ENCODE measurements at regions not wholly inside any gene's neighbourhood (a gene's known extent, or its start where the extent isn't known, plus 50 kb on each side); places are given as distances from the start of the nearest gene placed in this dataset.

DNA sequence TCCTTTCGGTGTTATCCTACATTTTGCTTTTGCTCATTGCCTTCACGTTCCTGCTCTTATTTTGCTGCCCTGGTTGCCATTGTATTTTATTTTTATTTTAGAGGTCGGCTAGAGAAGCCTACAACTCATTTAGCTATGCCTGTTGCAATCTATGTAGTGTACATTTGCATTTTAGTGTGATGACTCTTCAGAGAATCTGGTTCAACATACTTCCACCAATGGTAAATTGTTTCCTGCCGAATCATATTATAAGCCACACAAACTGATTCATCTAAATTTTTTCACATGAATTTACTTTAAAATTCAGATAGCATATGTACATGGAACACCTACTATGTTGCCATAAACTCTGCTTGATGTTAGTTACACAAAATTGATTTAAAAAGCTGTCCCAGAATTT, 1596.9 kb downstream of the PLA2G4A start:
- no peak overlapping the region for H3K4me3 ChIP-seq
- H3K27ac Mint-ChIP-seq = no peak overlapping the region
- TF ChIP-seq, protein P1, sequence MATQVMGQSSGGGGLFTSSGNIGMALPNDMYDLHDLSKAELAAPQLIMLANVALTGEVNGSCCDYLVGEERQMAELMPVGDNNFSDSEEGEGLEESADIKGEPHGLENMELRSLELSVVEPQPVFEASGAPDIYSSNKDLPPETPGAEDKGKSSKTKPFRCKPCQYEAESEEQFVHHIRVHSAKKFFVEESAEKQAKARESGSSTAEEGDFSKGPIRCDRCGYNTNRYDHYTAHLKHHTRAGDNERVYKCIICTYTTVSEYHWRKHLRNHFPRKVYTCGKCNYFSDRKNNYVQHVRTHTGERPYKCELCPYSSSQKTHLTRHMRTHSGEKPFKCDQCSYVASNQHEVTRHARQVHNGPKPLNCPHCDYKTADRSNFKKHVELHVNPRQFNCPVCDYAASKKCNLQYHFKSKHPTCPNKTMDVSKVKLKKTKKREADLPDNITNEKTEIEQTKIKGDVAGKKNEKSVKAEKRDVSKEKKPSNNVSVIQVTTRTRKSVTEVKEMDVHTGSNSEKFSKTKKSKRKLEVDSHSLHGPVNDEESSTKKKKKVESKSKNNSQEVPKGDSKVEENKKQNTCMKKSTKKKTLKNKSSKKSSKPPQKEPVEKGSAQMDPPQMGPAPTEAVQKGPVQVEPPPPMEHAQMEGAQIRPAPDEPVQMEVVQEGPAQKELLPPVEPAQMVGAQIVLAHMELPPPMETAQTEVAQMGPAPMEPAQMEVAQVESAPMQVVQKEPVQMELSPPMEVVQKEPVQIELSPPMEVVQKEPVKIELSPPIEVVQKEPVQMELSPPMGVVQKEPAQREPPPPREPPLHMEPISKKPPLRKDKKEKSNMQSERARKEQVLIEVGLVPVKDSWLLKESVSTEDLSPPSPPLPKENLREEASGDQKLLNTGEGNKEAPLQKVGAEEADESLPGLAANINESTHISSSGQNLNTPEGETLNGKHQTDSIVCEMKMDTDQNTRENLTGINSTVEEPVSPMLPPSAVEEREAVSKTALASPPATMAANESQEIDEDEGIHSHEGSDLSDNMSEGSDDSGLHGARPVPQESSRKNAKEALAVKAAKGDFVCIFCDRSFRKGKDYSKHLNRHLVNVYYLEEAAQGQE (IDR thresholded peaks at IDR 0.05; ENCODE audit: unreplicated experiment) = no peak
- TF ChIP-seq, protein P2, sequence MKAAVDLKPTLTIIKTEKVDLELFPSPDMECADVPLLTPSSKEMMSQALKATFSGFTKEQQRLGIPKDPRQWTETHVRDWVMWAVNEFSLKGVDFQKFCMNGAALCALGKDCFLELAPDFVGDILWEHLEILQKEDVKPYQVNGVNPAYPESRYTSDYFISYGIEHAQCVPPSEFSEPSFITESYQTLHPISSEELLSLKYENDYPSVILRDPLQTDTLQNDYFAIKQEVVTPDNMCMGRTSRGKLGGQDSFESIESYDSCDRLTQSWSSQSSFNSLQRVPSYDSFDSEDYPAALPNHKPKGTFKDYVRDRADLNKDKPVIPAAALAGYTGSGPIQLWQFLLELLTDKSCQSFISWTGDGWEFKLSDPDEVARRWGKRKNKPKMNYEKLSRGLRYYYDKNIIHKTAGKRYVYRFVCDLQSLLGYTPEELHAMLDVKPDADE (IDR thresholded peaks at IDR 0.05) = no peak
- TF ChIP-seq POLR2AphosphoS5 (IDR thresholded peaks at IDR 0.05; ENCODE audit: low read depth) (no peak), EZH2 (IDR thresholded peaks at IDR 0.05; ENCODE audit: low read depth, unreplicated experiment) (no peak), ZNF114 (CRISPR knock-in tag; IDR thresholded peaks at IDR 0.05) (no peak), ZNF331 (CRISPR knock-in tag; IDR thresholded peaks at IDR 0.05; ENCODE audit: low read depth) (no peak), STAT1 (IDR thresholded peaks at IDR 0.05; ENCODE audit: unreplicated experiment) (no peak)
- TF ChIP-seq, protein P3, sequence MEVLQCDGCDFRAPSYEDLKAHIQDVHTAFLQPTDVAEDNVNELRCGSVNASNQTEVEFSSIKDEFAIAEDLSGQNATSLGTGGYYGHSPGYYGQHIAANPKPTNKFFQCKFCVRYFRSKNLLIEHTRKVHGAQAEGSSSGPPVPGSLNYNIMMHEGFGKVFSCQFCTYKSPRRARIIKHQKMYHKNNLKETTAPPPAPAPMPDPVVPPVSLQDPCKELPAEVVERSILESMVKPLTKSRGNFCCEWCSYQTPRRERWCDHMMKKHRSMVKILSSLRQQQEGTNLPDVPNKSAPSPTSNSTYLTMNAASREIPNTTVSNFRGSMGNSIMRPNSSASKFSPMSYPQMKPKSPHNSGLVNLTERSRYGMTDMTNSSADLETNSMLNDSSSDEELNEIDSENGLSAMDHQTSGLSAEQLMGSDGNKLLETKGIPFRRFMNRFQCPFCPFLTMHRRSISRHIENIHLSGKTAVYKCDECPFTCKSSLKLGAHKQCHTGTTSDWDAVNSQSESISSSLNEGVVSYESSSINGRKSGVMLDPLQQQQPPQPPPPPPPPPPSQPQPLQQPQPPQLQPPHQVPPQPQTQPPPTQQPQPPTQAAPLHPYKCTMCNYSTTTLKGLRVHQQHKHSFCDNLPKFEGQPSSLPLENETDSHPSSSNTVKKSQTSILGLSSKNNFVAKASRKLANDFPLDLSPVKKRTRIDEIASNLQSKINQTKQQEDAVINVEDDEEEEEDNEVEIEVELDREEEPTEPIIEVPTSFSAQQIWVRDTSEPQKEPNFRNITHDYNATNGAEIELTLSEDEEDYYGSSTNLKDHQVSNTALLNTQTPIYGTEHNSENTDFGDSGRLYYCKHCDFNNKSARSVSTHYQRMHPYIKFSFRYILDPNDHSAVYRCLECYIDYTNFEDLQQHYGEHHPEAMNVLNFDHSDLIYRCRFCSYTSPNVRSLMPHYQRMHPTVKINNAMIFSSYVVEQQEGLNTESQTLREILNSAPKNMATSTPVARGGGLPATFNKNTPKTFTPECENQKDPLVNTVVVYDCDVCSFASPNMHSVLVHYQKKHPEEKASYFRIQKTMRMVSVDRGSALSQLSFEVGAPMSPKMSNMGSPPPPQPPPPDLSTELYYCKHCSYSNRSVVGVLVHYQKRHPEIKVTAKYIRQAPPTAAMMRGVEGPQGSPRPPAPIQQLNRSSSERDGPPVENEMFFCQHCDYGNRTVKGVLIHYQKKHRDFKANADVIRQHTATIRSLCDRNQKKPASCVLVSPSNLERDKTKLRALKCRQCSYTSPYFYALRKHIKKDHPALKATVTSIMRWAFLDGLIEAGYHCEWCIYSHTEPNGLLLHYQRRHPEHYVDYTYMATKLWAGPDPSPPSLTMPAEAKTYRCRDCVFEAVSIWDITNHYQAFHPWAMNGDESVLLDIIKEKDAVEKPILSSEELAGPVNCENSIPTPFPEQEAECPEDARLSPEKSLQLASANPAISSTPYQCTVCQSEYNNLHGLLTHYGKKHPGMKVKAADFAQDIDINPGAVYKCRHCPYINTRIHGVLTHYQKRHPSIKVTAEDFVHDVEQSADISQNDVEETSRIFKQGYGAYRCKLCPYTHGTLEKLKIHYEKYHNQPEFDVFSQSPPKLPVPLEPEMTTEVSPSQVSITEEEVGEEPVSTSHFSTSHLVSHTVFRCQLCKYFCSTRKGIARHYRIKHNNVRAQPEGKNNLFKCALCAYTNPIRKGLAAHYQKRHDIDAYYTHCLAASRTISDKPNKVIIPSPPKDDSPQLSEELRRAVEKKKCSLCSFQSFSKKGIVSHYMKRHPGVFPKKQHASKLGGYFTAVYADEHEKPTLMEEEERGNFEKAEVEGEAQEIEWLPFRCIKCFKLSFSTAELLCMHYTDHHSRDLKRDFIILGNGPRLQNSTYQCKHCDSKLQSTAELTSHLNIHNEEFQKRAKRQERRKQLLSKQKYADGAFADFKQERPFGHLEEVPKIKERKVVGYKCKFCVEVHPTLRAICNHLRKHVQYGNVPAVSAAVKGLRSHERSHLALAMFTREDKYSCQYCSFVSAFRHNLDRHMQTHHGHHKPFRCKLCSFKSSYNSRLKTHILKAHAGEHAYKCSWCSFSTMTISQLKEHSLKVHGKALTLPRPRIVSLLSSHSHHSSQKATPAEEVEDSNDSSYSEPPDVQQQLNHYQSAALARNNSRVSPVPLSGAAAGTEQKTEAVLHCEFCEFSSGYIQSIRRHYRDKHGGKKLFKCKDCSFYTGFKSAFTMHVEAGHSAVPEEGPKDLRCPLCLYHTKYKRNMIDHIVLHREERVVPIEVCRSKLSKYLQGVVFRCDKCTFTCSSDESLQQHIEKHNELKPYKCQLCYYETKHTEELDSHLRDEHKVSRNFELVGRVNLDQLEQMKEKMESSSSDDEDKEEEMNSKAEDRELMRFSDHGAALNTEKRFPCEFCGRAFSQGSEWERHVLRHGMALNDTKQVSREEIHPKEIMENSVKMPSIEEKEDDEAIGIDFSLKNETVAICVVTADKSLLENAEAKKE (CRISPR knock-in tag; IDR thresholded peaks at IDR 0.05) = no peak
- no peaks in the 10 kb centered on the region for H3K4me1 ChIP-seq (ENCODE audit: insufficient read depth)
- no peaks in the 10 kb centered on the region for H3K79me2 ChIP-seq (replicated peaks; ENCODE audit: insufficient read depth)
- no peaks in the 10 kb centered on the region for H3K36me3 ChIP-seq (ENCODE audit: insufficient read depth)
- no peak overlapping the region for H3K27ac ChIP-seq (ENCODE audit: low read depth)
- H3K4me1 Mint-ChIP-seq = no peaks in the 10 kb centered on the region
- H3K36me3 Mint-ChIP-seq (ENCODE audit: low read depth) = no peaks in the 10 kb centered on the region
- no peak overlapping the region for H2AFZ ChIP-seq
- H3F3A ChIP-seq (replicated peaks; ENCODE audit: low read depth) = no peaks in the 10 kb centered on the region
- no peaks in the 10 kb centered on the region for H3K9me3 Mint-ChIP-seq
- DNase-seq (ENCODE audit: low spot score) (no peak), ATAC-seq (no peak)
- no peak overlapping the region for H3K4me3 Mint-ChIP-seq
- no peak overlapping the region for H3K4me2 ChIP-seq
- no peaks in the 10 kb centered on the region for H3K9me2 ChIP-seq (ENCODE audit: insufficient read depth)
- H4K20me1 ChIP-seq (replicated peaks; ENCODE audit: insufficient read depth) = no peaks in the 10 kb centered on the region
- no peaks in the 10 kb centered on the region for H3K27me3 ChIP-seq (ENCODE audit: insufficient read depth)
- no peaks in the 10 kb centered on the region for H3K27me3 Mint-ChIP-seq (ENCODE audit: insufficient read depth, low read depth, poor library complexity)

Data from GM23338 (cell line).